ENCODE measurements at regions not wholly inside any gene's neighbourhood (a gene's known extent, or its start where the extent isn't known, plus 50 kb on each side); places are given as distances from the start of the nearest gene placed in this dataset.
"Not testable (repeated sequence)": the region's sequence is repeated elsewhere in the genome, so short reads cannot be mapped to it uniquely, and the experiment has no call there.

- ATAC-seq; H3K79me2 ChIP-seq (ENCODE audit: low read length); H3K9me2 ChIP-seq (replicated peaks; ENCODE audit: low read length); H3K27ac ChIP-seq (ENCODE audit: low read length); BruUV-seq (replicated peaks); DNase-seq; CTCF ChIA-PET; H3K36me3 ChIP-seq (ENCODE audit: low read depth, low read length); H3K4me1 ChIP-seq (ENCODE audit: insufficient read depth, low read length); H4K20me1 ChIP-seq (ENCODE audit: low read length); H3K9me3 ChIP-seq (ENCODE audit: low read length); H3F3A ChIP-seq (ENCODE audit: low read length, unreplicated experiment); intact Hi-C loops (cut with micrococcal nuclease); H3K4me3 ChIP-seq (ENCODE audit: low read length); H3K27me3 ChIP-seq (ENCODE audit: low read length); H2AFZ ChIP-seq (ENCODE audit: low read length); POLR2A ChIA-PET (ENCODE audit: unreplicated experiment); H3K4me2 ChIP-seq (ENCODE audit: low read length); H3K9ac ChIP-seq (ENCODE audit: low read length): not testable (repeated sequence)
Measured at GRCh38 chr15:21735837-21736236, 141.7 kb downstream of the POTEB start.

GRCh38 chr15:21735368-21735767, 142.2 kb downstream of the POTEB start:
- H3K9me2 ChIP-seq (replicated peaks; ENCODE audit: low read length); H3K9ac ChIP-seq (ENCODE audit: low read length); intact Hi-C loops (cut with micrococcal nuclease); H3F3A ChIP-seq (ENCODE audit: low read length, unreplicated experiment); H3K79me2 ChIP-seq (ENCODE audit: low read length); H3K27me3 ChIP-seq (ENCODE audit: low read length); CTCF ChIA-PET; H3K36me3 ChIP-seq (ENCODE audit: low read depth, low read length); ATAC-seq; H3K4me3 ChIP-seq (ENCODE audit: low read length); H2AFZ ChIP-seq (ENCODE audit: low read length); H3K27ac ChIP-seq (ENCODE audit: low read length); H3K4me2 ChIP-seq (ENCODE audit: low read length); H3K4me1 ChIP-seq (ENCODE audit: insufficient read depth, low read length); POLR2A ChIA-PET (ENCODE audit: unreplicated experiment); BruUV-seq (replicated peaks); H3K9me3 ChIP-seq (ENCODE audit: low read length); DNase-seq; H4K20me1 ChIP-seq (ENCODE audit: low read length): not testable (repeated sequence)

DNA sequence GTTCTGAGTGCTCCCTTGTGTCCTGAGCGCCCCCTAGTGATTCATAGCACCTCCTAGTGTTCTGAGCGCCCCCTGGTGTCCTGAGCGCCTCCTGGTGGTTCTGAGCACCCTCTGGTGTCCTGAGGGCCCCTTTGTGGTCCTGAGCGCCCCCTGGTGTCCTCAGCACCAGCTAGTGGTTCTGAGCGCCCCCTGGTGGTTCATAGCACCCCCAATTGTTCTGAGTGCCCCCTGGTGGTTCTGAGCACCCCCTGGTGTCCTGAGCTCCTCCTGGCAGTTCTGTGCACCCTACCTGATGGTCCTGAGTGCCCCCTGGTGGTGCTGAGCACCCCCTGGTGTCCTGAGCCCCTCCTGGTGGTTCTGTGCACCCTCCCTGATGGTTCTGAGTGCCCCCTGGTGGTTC, 146.0 kb downstream of the POTEB start:
- BruUV-seq (replicated peaks); H3K4me1 ChIP-seq (ENCODE audit: insufficient read depth, low read length); ATAC-seq; H3K9me2 ChIP-seq (replicated peaks; ENCODE audit: low read length); H3K9me3 ChIP-seq (ENCODE audit: low read length); DNase-seq; H3K4me2 ChIP-seq (ENCODE audit: low read length); H4K20me1 ChIP-seq (ENCODE audit: low read length); H3K4me3 ChIP-seq (ENCODE audit: low read length); H2AFZ ChIP-seq (ENCODE audit: low read length); H3K27ac ChIP-seq (ENCODE audit: low read length); POLR2A ChIA-PET (ENCODE audit: unreplicated experiment); CTCF ChIA-PET; H3K79me2 ChIP-seq (ENCODE audit: low read length); H3K36me3 ChIP-seq (ENCODE audit: low read depth, low read length); H3K9ac ChIP-seq (ENCODE audit: low read length); H3K27me3 ChIP-seq (ENCODE audit: low read length); intact Hi-C loops (cut with micrococcal nuclease); H3F3A ChIP-seq (ENCODE audit: low read length, unreplicated experiment): not testable (repeated sequence)

GRCh38 chr15:21730427-21731405, 146.8 kb downstream of the POTEB start:
- H3K79me2 ChIP-seq (ENCODE audit: low read length); H3K4me2 ChIP-seq (ENCODE audit: low read length); H3K27ac ChIP-seq (ENCODE audit: low read length); H4K20me1 ChIP-seq (ENCODE audit: low read length); H2AFZ ChIP-seq (ENCODE audit: low read length); H3K9ac ChIP-seq (ENCODE audit: low read length); H3K4me3 ChIP-seq (ENCODE audit: low read length); H3K4me1 ChIP-seq (ENCODE audit: insufficient read depth, low read length); POLR2A ChIA-PET (ENCODE audit: unreplicated experiment); H3F3A ChIP-seq (ENCODE audit: low read length, unreplicated experiment); intact Hi-C loops (cut with micrococcal nuclease); H3K27me3 ChIP-seq (ENCODE audit: low read length); H3K36me3 ChIP-seq (ENCODE audit: low read depth, low read length); H3K9me2 ChIP-seq (replicated peaks; ENCODE audit: low read length); DNase-seq; H3K9me3 ChIP-seq (ENCODE audit: low read length); CTCF ChIA-PET; ATAC-seq; BruUV-seq (replicated peaks): not testable (repeated sequence)

- H3K4me3 ChIP-seq (ENCODE audit: low read length); H3K27ac ChIP-seq (ENCODE audit: low read length); H3K79me2 ChIP-seq (ENCODE audit: low read length); CTCF ChIA-PET; H3K9me3 ChIP-seq (ENCODE audit: low read length); H4K20me1 ChIP-seq (ENCODE audit: low read length); H3K9ac ChIP-seq (ENCODE audit: low read length); H3K36me3 ChIP-seq (ENCODE audit: low read depth, low read length); H3F3A ChIP-seq (ENCODE audit: low read length, unreplicated experiment); POLR2A ChIA-PET (ENCODE audit: unreplicated experiment); ATAC-seq; H3K27me3 ChIP-seq (ENCODE audit: low read length); BruUV-seq (replicated peaks); DNase-seq; intact Hi-C loops (cut with micrococcal nuclease); H3K4me2 ChIP-seq (ENCODE audit: low read length); H2AFZ ChIP-seq (ENCODE audit: low read length); H3K9me2 ChIP-seq (replicated peaks; ENCODE audit: low read length); H3K4me1 ChIP-seq (ENCODE audit: insufficient read depth, low read length): not testable (repeated sequence)
Measured at GRCh38 chr15:21724988-21725387, 152.5 kb downstream of the POTEB start.

GRCh38 chr15:21721115-21721514, 156.4 kb downstream of the POTEB start:
- intact Hi-C loops (cut with micrococcal nuclease); H3K9me2 ChIP-seq (replicated peaks; ENCODE audit: low read length); H3K79me2 ChIP-seq (ENCODE audit: low read length); ATAC-seq; CTCF ChIA-PET; H3K4me3 ChIP-seq (ENCODE audit: low read length); H3K27me3 ChIP-seq (ENCODE audit: low read length); H3K9ac ChIP-seq (ENCODE audit: low read length); H2AFZ ChIP-seq (ENCODE audit: low read length); BruUV-seq (replicated peaks); H3K9me3 ChIP-seq (ENCODE audit: low read length); H3F3A ChIP-seq (ENCODE audit: low read length, unreplicated experiment); H4K20me1 ChIP-seq (ENCODE audit: low read length); POLR2A ChIA-PET (ENCODE audit: unreplicated experiment); H3K27ac ChIP-seq (ENCODE audit: low read length); DNase-seq; H3K4me1 ChIP-seq (ENCODE audit: insufficient read depth, low read length); H3K4me2 ChIP-seq (ENCODE audit: low read length); H3K36me3 ChIP-seq (ENCODE audit: low read depth, low read length): not testable (repeated sequence)

DNA sequence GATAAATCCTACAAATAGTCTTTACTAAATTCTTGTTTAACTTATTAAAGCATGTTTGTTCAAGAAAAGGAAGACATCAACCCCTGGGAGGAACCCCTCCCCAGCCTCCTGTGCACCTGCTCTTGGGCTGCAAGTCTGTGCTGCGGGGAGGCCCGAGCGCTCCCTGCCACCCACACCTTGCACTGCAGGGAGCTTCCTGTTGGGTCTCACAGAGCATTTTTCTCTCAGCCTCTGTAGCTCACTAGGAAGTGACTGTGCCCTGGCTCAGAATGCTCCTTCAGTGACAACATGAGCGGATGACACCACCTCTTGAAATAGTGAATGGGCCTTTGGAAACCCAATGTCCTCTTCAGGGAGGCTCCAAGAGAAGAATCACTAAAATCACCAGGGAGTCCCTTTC, 158.8 kb downstream of the POTEB start:
- H3K4me1 ChIP-seq (ENCODE audit: insufficient read depth, low read length); H3K4me3 ChIP-seq (ENCODE audit: low read length); H2AFZ ChIP-seq (ENCODE audit: low read length); H3K4me2 ChIP-seq (ENCODE audit: low read length); intact Hi-C loops (cut with micrococcal nuclease); H3K79me2 ChIP-seq (ENCODE audit: low read length); H3K36me3 ChIP-seq (ENCODE audit: low read depth, low read length); H3K9me3 ChIP-seq (ENCODE audit: low read length); DNase-seq; ATAC-seq; H3F3A ChIP-seq (ENCODE audit: low read length, unreplicated experiment); H3K9me2 ChIP-seq (replicated peaks; ENCODE audit: low read length); POLR2A ChIA-PET (ENCODE audit: unreplicated experiment); BruUV-seq (replicated peaks); H3K27me3 ChIP-seq (ENCODE audit: low read length); H3K9ac ChIP-seq (ENCODE audit: low read length); CTCF ChIA-PET; H4K20me1 ChIP-seq (ENCODE audit: low read length); H3K27ac ChIP-seq (ENCODE audit: low read length): not testable (repeated sequence)

Data from PC-3 (cell line).